H1 (cell line): ENCODE measurements at regions not wholly inside any gene's neighbourhood (a gene's known extent, or its start where the extent isn't known, plus 50 kb on each side); places are given as distances from the start of the nearest gene placed in this dataset.

Source experiments
- CTCF ChIA-PET: fragments of 300-600 bp; sonication (Branson Sonifier 250); formaldehyde crosslinking; loops from one replicate; lab custom pipeline; 2021; ENCODE audit not compliant: partially characterized antibody; lab: Charles Lee
- POLR2A ChIA-PET: fragments of 300-600 bp; sonication (Branson Sonifier 250); formaldehyde crosslinking; loops from one replicate; lab custom pipeline; 2021; ENCODE audit warnings: inconsistent platforms; ENCODE audit not compliant: partially characterized antibody; lab: Charles Lee
- DNase-seq, 2 experiments: peaks; one replicate each; pipeline versions ENCODE4 v3.0.0 to v3.0.0-alpha.2; 2010 to 2022; ENCODE audit warnings: low spot score in 2 of 2, low read depth in 1 of 2, mixed read lengths in 1 of 2
- FAIRE-seq: peaks from 2 replicates; lab custom pipeline; 2011; peaks lifted over from hg19 to GRCh38; lab: Jason Lieb, UNC
- H2AFZ ChIP-seq: 2 replicates; pipeline ENCODE4 v1.8.1; 2012; ENCODE audit warnings: low read length, inconsistent platforms
- H2AK5ac ChIP-seq: 2 replicates; pipeline ENCODE4 v1.6.1; 2013; ENCODE audit warnings: low read depth, low read length
- H2BK120ac ChIP-seq: replicated peaks from 2 replicates; pipeline ENCODE3; 2013; ENCODE audit warnings: low read depth, low read length, inconsistent platforms
- H2BK12ac ChIP-seq: 2 replicates; pipeline ENCODE4 v1.6.1; 2013; ENCODE audit warnings: low read depth, low read length
- H2BK15ac ChIP-seq: 2 replicates; pipeline ENCODE4 v1.6.1; 2013; ENCODE audit warnings: low read length
- H2BK20ac ChIP-seq: 2 replicates; pipeline ENCODE4 v1.6.1; 2013; ENCODE audit warnings: low read length
- H2BK5ac ChIP-seq: 2 replicates; pipeline ENCODE4 v1.6.1; 2013; ENCODE audit warnings: low read depth, low read length
- H3K14ac ChIP-seq: 2 replicates; pipeline ENCODE4 v1.6.1; 2013; ENCODE audit warnings: inconsistent platforms; ENCODE audit not compliant: insufficient read length
- H3K18ac ChIP-seq: 2 replicates; pipeline ENCODE4 v1.6.1; 2013; ENCODE audit warnings: low read length; ENCODE audit errors: extremely low read depth
- H3K23ac ChIP-seq: 2 replicates; pipeline ENCODE4 v1.6.1; 2013; ENCODE audit warnings: inconsistent platforms; ENCODE audit not compliant: insufficient read length
- H3K23me2 ChIP-seq: 2 replicates; pipeline ENCODE4 v1.6.1; 2013; ENCODE audit warnings: low read depth, low read length
- H3K27ac ChIP-seq: 2 replicates; pipeline ENCODE4 v1.6.1; 2011; ENCODE audit warnings: low read depth, low read length, inconsistent platforms
- H3K27me3 ChIP-seq, 4 experiments: replicated peaks in 1 of 4; 1 replicate in 1 of 4; 2 replicates in 3 of 4; pipeline versions ENCODE4 v1.6.1 to v1.8.1; 2011 to 2013; ENCODE audit warnings: low read length in 3 of 4, mild to moderate bottlenecking in 3 of 4, inconsistent platforms in 2 of 4, mixed read lengths in 2 of 4, moderate library complexity in 1 of 4; ENCODE audit not compliant: control insufficient read depth in 3 of 4, insufficient read depth in 3 of 4; ENCODE audit errors: extremely low read depth in 1 of 4
- H3K36me3 ChIP-seq, 4 experiments: 2 replicates each; pipeline versions ENCODE4 v1.6.1 to v1.8.1; 2011 to 2013; ENCODE audit warnings: mild to moderate bottlenecking in 4 of 4, low read length in 3 of 4, moderate library complexity in 2 of 4, control low read depth in 1 of 4, inconsistent platforms in 1 of 4; ENCODE audit not compliant: insufficient read depth in 4 of 4, control insufficient read depth in 2 of 4
- H3K4ac ChIP-seq: replicated peaks from 2 replicates; pipeline ENCODE3; 2013; ENCODE audit warnings: low read length, low read depth, mixed read lengths, inconsistent platforms; ENCODE audit not compliant: insufficient read length
- H3K4me1 ChIP-seq, 4 experiments: replicated peaks in 1 of 4; 1 replicate in 1 of 4; 2 replicates in 3 of 4; pipeline versions ENCODE4 v1.6.1 to v1.8.1; 2011 to 2013; ENCODE audit warnings: low read length in 3 of 4, inconsistent platforms in 2 of 4, mixed read lengths in 1 of 4; ENCODE audit not compliant: insufficient read depth in 4 of 4, control insufficient read depth in 3 of 4
- H3K4me2 ChIP-seq, 2 experiments: 2 replicates each; pipeline versions ENCODE4 v1.6.1 to v1.8.1; 2011 to 2013; ENCODE audit warnings: low read depth in 2 of 2, low read length in 2 of 2, control low read depth in 1 of 2, inconsistent platforms in 1 of 2, mild to moderate bottlenecking in 1 of 2; ENCODE audit not compliant: insufficient read depth in 1 of 2
- H3K4me3 ChIP-seq, 4 experiments: fragments of 200-600, 300-600 bp in 1 of 4; sonication (generic), shearing (Covaris generic), sonication (Bioruptor Twin) in 1 of 4; 2 replicates each; pipeline versions ENCODE4 v1.5.1 to v1.8.1; 2011 to 2016; ENCODE audit warnings: low read length in 4 of 4, low read depth in 3 of 4, control low read depth in 2 of 4, inconsistent platforms in 2 of 4, mild to moderate bottlenecking in 2 of 4, mixed read lengths in 1 of 4, moderate library complexity in 1 of 4; ENCODE audit not compliant: insufficient read depth in 2 of 4; ENCODE audit errors: extremely low read depth in 1 of 4
- H3K56ac ChIP-seq: replicated peaks from 2 replicates; pipeline ENCODE3; 2013; ENCODE audit warnings: low read depth, mild to moderate bottlenecking, mixed read lengths, low read length, inconsistent platforms; ENCODE audit not compliant: insufficient read length
- H3K79me1 ChIP-seq: 2 replicates; pipeline ENCODE4 v1.6.1; 2013; ENCODE audit warnings: low read depth, low read length, control low read depth
- H3K79me2 ChIP-seq, 2 experiments: 2 replicates each; pipeline versions ENCODE4 v1.6.1 to v1.8.1; 2012 to 2013; ENCODE audit warnings: low read length in 2 of 2, mild to moderate bottlenecking in 2 of 2, inconsistent platforms in 1 of 2; ENCODE audit not compliant: insufficient read depth in 2 of 2, control insufficient read depth in 1 of 2
- H3K9ac ChIP-seq, 4 experiments: replicated peaks in 1 of 4; 1 replicate in 1 of 4; 2 replicates in 3 of 4; pipeline versions ENCODE4 v1.6.1 to v1.8.1; 2011 to 2013; ENCODE audit warnings: low read depth in 3 of 4, low read length in 3 of 4, control low read depth in 2 of 4, mild to moderate bottlenecking in 2 of 4, moderate library complexity in 2 of 4, inconsistent platforms in 1 of 4; ENCODE audit errors: extremely low read depth in 1 of 4
- H3K9me3 ChIP-seq, 2 experiments: 2 replicates each; pipeline versions ENCODE4 v1.6.1 to v1.8.1; 2012 to 2013; ENCODE audit warnings: mild to moderate bottlenecking in 2 of 2, moderate library complexity in 2 of 2, control low read depth in 1 of 2, inconsistent platforms in 1 of 2, low read depth in 1 of 2, low read length in 1 of 2, mixed read lengths in 1 of 2; ENCODE audit not compliant: insufficient read depth in 2 of 2
- H4K20me1 ChIP-seq, 2 experiments: replicated peaks in 1 of 2; 2 replicates each; pipeline versions ENCODE3 to v1.8.1; 2011 to 2013; ENCODE audit warnings: inconsistent platforms in 2 of 2, low read length in 2 of 2, mild to moderate bottlenecking in 1 of 2; ENCODE audit not compliant: insufficient read depth in 2 of 2, control insufficient read depth in 1 of 2
- H4K5ac ChIP-seq: 2 replicates; pipeline ENCODE4 v1.6.1; 2013; ENCODE audit warnings: low read length, low read depth, mixed read lengths, inconsistent platforms; ENCODE audit not compliant: insufficient read length
- H4K8ac ChIP-seq: 2 replicates; pipeline ENCODE4 v1.8.0; 2013; ENCODE audit warnings: mild to moderate bottlenecking, moderate library complexity, low read length, inconsistent platforms; ENCODE audit not compliant: insufficient read depth; ENCODE audit errors: extremely low read depth
- H4K91ac ChIP-seq: replicated peaks from 2 replicates; pipeline ENCODE3; 2013; ENCODE audit warnings: low read length, mixed read lengths, inconsistent platforms; ENCODE audit not compliant: insufficient read length
- CEBPB ChIP-seq: IDR thresholded peaks from 2 replicates; pipeline ENCODE4 v1.6.1; 2012; ENCODE audit warnings: low read depth, low read length
- CTBP2 ChIP-seq: IDR thresholded peaks from 2 replicates; pipeline ENCODE4 v1.7.0; 2011; ENCODE audit warnings: borderline replicate concordance, mild to moderate bottlenecking, moderate library complexity, mixed read lengths, low read length; ENCODE audit not compliant: insufficient read depth, insufficient read length
- GABPA ChIP-seq: IDR thresholded peaks from 2 replicates; pipeline ENCODE4 v1.6.1; 2011; ENCODE audit warnings: mild to moderate bottlenecking, low read length, moderate library complexity, borderline replicate concordance; ENCODE audit not compliant: insufficient read depth
- KDM1A ChIP-seq: fragments of 200-600, 300-600 bp; sonication (generic); IDR thresholded peaks from 2 replicates; pipeline ENCODE4 v1.7.1; 2016; ENCODE audit warnings: mild to moderate bottlenecking, low read length, borderline replicate concordance
- MAX ChIP-seq: IDR thresholded peaks from 2 replicates; pipeline ENCODE4 v1.6.1; 2012; ENCODE audit warnings: inconsistent platforms
- RFX5 ChIP-seq: IDR thresholded peaks from 2 replicates; pipeline ENCODE4 v1.6.1; 2011; ENCODE audit warnings: low read depth, low read length, improper control_type of control experiment, borderline replicate concordance
- SAP30 ChIP-seq: fragments of 300-600 bp; sonication (generic); IDR thresholded peaks from 2 replicates; pipeline ENCODE4 v1.7.1; 2012; ENCODE audit warnings: low read length, moderate library complexity, mild to moderate bottlenecking, inconsistent platforms; ENCODE audit not compliant: insufficient read depth, insufficient replicate concordance
- SIN3A ChIP-seq, 2 experiments: IDR thresholded peaks in 1 of 2; conservative IDR thresholded peaks in 1 of 2; 2 replicates each; pipeline ENCODE4 v1.6.1; 2011 to 2012; ENCODE audit warnings: low read length in 2 of 2, improper control_type of control experiment in 1 of 2, low read depth in 1 of 2, mild to moderate bottlenecking in 1 of 2
- WGBS, 2 experiments: shearing (Covaris generic) in 1 of 2; methylation state at CpG; one replicate each; pipeline versions ENCODE4 v1.1.6 to v1.1.7; 2013 to 2015; ENCODE audit warnings: low lambda C conversion rate in 2 of 2, mixed read lengths in 2 of 2, inconsistent platforms in 1 of 2, low coverage in 1 of 2, missing lambda C conversion rate in 1 of 2; ENCODE audit not compliant: insufficient replicate concordance in 2 of 2, insufficient coverage in 1 of 2, insufficient read length in 1 of 2; ENCODE audit errors: extremely low coverage in 1 of 2, missing lambda C conversion rate in 1 of 2; 5-methylcytosine and 5-hydroxymethylcytosine counted together
- TF ChIP-seq, protein P1 (sequence below): IDR thresholded peaks from 2 replicates; pipeline ENCODE4 v1.6.1; 2011; ENCODE audit warnings: low read length, improper control_type of control experiment

DNA sequence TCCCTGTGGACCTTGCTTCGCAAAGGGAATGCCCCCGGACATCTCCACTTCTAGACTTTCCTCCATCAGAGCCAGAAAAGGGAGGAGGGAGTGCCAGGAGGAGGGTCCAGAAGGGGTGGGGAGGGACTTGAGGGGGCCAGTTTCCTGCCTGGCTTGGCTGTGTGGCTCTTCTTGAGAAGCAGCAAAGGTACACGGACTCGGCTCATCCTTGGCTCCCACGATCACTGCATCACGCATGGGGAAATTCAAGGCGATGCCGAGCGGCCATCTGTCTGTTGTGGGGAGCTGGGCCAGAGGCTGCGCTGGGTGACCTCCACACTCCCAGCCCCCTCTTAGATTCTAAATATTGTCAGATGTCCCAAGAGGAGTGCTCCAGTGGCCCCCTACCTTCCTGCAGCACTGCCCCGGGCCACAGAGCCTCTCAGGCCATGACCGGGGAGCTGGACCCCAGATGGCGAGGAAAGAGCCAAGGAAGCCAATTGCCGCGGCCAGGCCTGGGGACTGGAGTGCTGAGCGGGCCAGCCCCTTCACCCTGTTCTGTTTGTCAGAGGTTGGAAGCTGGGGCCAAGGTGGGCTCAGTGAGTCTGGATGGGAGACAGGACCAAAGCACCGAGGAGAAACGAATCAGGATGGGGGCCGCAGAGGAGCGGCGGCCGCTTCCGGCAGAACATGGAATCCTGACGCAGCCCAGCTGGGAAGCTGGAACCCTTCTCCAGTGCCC is 104.5 kb downstream of the RBFOX3 start:
- Histone ChIP-seq H4K8ac (no peak overlapping the region; the same call in 1 of the 2 replicates), H2BK15ac (no peak overlapping the region), H3K56ac (no peak overlapping the region), H2BK120ac (no peak overlapping the region), H3K23ac (no peak overlapping the region), H2AK5ac (no peak overlapping the region), H3K4me1 (peaks cover 0 to 1% (median 0%) of the 10 kb centered on the region in 4 experiments; a peak in 1 of 7 replicates), H3K79me1 (no peaks in the 10 kb centered on the region), H3K14ac (no peak overlapping the region), H3K4me3 (no peak overlapping the region), H3K9me3 (no peaks in the 10 kb centered on the region), H3K79me2 (no peaks in the 10 kb centered on the region), H2BK20ac (no peak overlapping the region), H4K20me1 (no peaks in the 10 kb centered on the region), H4K91ac (no peak overlapping the region), H3K27me3 (no peaks in the 10 kb centered on the region), H3K18ac (no peak overlapping the region), H3K4me2 (no peak overlapping the region), H3K27ac (no peak overlapping the region), H3K36me3 (no peaks in the 10 kb centered on the region), H2BK5ac (no peak overlapping the region), H3K4ac (peak overlapping the region; percentile 53), H4K5ac (no peak overlapping the region), H3K9ac (no peak overlapping the region), H3K23me2 (no peaks in the 10 kb centered on the region), H2AFZ (no peak overlapping the region), H2BK12ac (no peak overlapping the region)
- no peak for DNase-seq
- POLR2A ChIA-PET: no interaction called here
- no peak for FAIRE-seq
- WGBS, 2 experiments: 95% methylated on average over 14 of the region's 24 CpGs; no CpG with 5 or more reads in 1 of the 2 experiments
- CTCF ChIA-PET: interaction anchor here (0.6 to 1.1 kb wide), 4 partner anchors 31 to 640 kb away, joined by 3 to 4 read pairs (median 3); no protein-coding TSS in a partner anchor
- TF ChIP-seq KDM1A (no peak), CTBP2 (no peak), SIN3A (conservative IDR thresholded peaks at IDR 0.05 in 1 of 2, IDR thresholded peaks at IDR 0.05 in 1 of 2; ENCODE audit: low read depth in 1 of 2, low read length in 2 of 2) (no peak), GABPA (no peak), SAP30 (no peak), RFX5 (no peak), CEBPB (no peak), MAX (no peak)
- TF ChIP-seq, protein P1, sequence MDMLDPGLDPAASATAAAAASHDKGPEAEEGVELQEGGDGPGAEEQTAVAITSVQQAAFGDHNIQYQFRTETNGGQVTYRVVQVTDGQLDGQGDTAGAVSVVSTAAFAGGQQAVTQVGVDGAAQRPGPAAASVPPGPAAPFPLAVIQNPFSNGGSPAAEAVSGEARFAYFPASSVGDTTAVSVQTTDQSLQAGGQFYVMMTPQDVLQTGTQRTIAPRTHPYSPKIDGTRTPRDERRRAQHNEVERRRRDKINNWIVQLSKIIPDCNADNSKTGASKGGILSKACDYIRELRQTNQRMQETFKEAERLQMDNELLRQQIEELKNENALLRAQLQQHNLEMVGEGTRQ: no peak
